ENCODE measurements at regions not wholly inside any gene's neighbourhood (a gene's known extent, or its start where the extent isn't known, plus 50 kb on each side); places are given as distances from the start of the nearest gene placed in this dataset.

DNA sequence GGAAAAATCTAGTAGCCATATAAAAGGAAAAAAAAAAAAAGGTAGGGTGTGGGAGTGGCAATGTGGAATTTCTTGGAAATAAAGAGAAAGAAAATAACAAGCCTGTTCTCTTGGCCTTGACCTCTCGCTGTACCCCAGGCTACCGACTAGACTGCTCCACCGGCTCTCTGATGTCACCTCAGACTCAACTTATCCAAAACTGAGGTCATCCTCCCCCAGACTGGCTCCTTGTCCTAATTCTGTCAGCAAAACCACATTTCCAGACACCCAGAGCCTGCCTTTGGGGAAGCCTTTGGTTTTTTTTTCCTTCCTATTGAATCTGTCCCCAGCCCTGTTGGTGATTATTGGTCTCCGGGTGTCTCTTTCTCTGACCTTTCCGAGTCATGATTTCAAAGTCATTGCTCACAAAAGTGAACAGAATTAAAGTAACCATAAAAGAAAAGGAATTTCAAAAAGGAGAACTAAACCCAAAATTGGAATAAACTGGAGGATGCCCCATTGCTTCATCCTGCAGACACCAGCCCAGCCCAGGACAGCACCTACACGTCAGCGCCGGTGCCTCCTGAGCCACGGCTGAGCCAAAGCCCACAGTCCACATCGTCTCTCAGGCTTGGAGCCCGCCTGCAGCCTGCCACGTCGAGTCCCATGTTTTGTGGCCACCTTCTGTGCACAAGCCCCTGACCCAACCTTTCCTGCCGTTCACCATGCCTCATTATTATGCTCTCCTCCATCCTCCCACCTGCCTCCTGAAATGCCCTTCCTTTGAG lies 170.7 kb downstream of the MYLK4 start:
- TF ChIP-seq, protein P1, sequence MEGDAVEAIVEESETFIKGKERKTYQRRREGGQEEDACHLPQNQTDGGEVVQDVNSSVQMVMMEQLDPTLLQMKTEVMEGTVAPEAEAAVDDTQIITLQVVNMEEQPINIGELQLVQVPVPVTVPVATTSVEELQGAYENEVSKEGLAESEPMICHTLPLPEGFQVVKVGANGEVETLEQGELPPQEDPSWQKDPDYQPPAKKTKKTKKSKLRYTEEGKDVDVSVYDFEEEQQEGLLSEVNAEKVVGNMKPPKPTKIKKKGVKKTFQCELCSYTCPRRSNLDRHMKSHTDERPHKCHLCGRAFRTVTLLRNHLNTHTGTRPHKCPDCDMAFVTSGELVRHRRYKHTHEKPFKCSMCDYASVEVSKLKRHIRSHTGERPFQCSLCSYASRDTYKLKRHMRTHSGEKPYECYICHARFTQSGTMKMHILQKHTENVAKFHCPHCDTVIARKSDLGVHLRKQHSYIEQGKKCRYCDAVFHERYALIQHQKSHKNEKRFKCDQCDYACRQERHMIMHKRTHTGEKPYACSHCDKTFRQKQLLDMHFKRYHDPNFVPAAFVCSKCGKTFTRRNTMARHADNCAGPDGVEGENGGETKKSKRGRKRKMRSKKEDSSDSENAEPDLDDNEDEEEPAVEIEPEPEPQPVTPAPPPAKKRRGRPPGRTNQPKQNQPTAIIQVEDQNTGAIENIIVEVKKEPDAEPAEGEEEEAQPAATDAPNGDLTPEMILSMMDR (IDR thresholded peaks at IDR 0.05; ENCODE audit: low read length) = no peak
- no peak for TF ChIP-seq EZH2 (IDR thresholded peaks at IDR 0.05; ENCODE audit: borderline replicate concordance, low read length)

All from OCI-LY1 (cell line).